HT-29 (cell line): ENCODE measurements at regions not wholly inside any gene's neighbourhood (a gene's known extent, or its start where the extent isn't known, plus 50 kb on each side); places are given as distances from the start of the nearest gene placed in this dataset.

ENCODE experiments used
- DNase-seq: peaks from one replicate; pipeline ENCODE4 v3.0.0-alpha.2; 2015; ENCODE audit warnings: low spot score

DNA sequence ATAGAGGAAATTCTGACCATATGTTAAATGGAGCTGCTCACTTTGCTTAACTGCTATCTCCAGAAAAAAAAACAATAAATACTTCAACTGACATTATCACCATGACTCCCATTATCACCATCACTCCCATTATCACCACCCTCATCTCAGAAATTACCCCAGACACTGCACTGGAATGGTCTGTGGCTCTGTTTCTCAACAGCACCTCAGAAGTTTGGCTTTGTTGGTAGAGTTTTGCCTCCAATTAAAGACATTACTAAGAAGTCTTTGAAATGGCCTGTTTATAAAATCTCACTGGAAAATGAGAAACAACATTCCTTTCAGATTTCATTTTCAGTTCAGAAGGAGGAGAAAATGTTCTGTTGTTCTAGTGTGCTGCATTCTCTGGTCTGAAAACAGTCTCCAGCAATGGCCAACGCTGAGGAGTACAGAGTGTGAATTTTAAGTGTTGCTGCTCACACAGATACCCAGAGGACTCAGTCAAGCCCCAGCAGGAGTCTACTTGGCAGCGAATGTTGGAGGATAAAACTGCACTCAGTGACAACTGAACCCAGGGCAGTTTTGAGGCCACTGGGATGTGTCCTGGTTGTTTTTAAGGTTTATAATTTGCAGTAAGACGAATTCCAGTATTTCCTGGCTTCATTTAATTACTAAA, 364.5 kb upstream of the CDH2 start:
- no peak for DNase-seq

DNA sequence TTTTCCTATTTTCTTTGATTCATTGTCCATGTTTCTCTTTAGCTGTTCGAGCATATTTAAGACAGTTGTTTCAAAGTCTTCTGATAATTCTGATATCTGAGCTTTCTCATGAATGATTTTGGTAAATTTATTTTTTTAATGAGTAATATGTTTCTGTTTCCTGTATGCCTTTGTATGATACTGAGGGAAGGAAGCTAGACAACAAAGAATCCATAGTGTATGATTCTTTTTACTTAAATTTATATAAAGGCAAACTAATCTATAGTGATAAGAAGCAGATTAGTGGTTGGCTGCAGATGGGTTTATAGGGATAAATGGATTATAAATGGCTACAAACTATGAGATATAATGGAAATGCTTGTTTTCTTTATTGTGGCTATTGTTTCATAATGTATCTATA, 352.7 kb upstream of the CDH2 start:
- DNase-seq = no peak

DNA sequence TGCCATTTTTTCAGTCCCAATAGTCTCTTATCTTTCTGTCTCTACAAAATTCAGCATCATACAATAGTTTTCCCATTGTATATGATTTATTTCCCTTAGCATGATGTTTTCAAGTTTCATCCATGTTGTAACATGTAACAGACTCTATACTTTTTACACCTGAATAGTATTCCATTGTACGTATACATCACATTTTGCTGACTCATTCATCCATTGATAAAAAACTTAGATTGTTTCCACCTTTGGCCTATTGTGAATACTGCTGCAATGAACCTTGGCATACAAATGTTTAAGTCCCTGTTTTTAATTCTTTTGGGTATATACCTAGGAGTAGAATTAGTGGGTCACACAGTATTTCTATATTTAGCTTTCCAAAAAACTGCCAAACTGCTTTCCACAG, 349.3 kb upstream of the CDH2 start:
- DNase-seq = no peak

DNA sequence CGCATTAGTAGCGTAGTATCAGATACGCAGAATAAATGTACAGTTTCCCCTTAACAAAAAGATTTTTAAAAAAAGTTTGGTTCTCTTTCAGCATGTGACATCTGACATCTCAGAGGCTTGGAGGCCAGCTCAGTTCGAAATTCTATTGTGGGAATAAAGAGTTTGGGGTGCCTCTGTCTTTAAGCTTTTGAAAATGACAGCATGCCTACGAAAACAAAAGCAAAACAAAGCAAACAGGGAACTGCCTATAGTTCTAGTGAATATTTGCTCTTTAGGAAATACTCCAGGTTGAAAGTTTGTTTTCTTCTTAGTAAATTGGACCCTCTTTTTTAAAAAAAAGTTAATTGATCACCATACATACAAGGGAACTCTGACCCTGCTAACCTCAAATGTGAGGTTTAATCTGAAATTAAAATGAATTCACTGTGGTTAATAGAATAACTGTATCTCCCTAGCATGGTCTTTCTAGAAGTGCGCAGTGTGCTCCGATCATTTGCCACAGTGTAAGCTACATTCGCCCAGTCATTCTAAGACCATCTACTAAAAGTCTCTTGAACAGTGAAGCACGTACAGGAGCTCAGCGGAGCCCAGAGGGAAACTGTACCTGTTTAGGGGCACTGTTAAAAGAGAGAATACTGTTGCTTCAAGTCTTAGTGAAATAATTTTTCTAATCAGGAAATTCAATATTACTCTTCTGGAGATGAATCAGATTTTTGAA, 347.0 kb upstream of the CDH2 start:
- DNase-seq = no peak

DNA sequence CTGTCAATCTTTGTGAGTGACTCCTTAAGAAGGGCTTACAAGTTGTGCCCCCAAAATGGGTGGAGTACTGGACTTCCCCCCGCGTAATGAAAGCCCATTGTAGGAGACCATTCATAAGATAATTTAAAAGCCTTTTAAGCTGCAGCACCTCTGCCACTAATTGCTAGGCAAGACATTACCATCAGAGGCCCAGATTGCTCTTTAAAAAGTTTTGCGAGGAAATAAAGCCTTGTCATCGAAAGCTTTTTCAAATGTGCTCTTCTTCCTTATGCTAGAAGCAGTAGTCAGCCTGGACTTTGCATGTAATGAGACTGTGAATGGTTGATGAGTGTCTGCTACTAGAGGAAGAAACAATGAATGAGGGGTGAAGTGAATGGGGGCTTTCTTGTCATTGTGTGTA, 345.3 kb upstream of the CDH2 start:
- no peak for DNase-seq

DNA sequence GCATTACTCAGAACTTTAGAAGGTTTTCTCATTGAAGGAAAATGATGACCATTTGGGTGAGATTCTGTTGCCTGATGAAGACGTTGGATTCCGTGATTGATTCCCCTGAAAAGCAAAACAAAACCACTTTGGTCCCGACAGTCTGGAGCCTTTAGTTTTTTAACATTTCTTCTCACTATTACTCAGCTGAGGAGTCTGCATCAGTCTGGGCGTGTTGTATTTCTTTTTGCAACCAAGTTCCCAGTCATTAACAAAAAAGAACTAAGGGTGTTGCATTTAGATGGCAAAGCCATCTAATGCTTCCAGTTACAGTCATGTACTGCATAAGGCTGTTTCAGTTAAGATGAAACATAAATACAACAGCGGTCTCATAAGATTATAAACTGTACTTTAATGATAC, 343.1 kb upstream of the CDH2 start:
- DNase-seq = no peak

DNA sequence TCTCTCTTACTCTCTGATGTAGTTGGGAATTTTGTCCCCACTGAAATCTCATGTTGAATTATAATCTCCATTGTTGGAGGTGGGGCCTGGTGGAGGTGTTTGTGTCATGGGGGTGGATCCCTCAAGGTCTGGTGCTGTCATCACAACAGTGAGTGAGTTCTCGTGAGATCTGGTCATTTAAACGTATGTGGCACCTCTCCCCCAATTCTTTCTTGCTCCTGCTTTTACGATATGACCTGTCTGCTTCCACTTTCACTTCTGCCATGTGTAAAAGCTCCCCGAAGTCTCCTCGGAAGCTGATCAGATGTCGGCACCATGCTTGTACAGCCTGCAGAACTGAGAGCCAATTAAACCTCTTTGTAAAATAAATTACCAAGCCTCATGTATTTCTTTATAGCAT, 337.8 kb upstream of the CDH2 start:
- DNase-seq = no peak

DNA sequence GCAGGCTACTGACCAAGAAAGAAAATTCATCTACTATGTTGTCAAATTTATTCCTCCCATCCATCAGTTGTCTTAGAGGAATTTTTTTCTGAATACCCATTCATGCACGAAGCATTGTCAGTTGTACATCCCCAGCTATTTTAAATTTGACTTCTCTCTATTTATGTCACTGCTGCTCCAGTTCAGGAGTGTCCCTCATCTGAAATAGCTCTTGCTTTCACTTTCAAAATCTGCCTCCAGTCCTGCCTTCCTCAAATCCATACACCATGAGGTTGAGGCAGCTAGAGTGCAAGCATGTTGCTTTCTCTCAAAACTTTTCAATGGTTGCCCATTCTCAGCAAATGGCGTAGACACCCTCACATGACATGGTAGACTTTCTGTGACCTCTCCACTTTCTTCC, 335.4 kb upstream of the CDH2 start:
- no peak for DNase-seq

DNA sequence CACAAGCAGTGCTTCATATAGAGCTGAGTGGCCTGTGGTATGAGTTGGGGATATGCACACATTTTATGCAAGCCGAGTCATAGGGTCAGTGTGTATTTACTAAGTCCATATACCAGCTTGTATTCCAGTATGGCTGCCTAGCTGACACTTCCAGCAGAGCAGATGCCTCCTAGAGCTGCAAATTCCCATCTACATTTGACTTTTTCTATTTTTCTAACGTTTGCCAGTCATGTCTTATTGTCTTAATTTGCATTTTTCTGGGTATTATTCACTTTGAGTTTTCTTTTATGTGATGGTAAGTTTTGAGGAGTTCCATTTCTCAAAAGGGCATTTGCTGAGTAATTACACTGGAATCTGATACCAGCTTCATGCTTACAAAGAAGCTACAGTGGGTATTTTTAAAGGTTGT, 334.5 kb upstream of the CDH2 start:
- DNase-seq = no peak

DNA sequence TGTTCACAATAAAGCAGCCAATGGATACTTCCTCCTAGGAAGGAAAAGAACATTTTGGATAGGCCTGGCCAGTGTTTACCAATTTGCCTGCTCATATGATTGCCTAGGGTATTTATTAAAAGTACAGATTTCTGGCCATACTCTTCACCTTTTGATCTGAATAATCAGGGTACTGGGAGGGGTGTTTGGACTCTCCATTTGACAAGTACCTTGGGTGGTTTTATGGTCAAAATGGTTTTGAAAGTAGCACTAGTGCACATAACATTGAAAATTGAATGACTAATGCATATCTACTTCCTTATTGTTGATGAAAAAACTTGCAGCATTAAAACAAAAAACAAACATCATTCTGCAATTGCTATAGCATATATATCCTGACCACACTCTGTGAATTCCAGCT, 333.3 kb upstream of the CDH2 start:
- no peak for DNase-seq

DNA sequence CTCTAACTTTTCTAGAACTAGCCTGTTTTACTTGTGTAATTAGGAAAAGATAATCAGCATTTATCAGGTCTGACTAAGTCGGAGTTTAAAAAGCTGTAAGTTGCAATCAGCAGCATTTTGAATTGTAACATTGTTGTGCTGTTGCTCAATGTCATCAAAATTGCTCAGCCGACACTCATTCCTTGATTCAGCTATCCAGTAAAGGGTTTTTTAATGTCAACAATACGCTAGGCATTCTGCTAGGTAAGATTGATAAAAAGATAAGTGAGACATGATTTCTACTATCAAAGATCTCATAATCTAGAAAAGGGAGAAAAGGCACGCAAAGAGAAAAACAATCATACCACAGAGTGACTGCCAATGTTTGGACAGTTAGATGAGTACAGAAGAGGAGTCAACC, 327.1 kb upstream of the CDH2 start:
- DNase-seq = no peak

DNA sequence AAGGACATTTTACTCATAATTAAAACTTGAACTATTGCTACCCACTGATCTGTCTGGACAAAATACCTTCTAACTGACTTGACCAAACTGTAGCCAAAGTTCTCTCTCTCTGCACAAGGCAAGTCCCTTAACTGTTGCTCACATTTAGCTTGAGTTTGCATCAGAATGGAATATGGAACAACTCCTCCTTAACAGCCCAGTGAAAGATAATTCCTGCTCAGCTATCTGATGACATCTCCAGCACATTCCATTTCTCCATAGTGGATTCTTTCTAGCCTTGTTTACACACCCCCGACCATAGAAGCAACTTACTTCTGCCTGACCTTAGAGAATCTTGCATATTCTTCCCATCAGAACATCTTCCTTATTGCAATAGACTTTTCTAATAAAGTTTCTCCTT, 317.2 kb upstream of the CDH2 start:
- DNase-seq = no peak

DNA sequence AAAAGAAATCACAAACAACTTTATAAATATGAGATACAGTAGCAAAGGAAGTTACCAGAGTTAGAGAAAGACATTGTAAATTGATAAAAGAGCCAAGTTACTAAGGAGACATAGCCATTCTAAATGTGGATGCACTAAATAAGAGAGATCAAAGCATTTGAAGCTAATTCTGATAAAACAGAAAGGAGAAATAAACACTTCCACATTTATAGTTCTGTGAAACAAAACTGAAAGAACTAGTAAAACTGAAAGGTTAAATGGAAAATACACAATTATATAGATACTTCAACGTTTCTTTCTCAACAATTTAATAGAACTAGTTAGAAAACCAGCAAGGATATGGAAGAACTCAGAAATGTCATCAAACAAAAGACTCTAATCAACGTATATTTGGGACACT, 309.0 kb upstream of the CDH2 start:
- no peak for DNase-seq

DNA sequence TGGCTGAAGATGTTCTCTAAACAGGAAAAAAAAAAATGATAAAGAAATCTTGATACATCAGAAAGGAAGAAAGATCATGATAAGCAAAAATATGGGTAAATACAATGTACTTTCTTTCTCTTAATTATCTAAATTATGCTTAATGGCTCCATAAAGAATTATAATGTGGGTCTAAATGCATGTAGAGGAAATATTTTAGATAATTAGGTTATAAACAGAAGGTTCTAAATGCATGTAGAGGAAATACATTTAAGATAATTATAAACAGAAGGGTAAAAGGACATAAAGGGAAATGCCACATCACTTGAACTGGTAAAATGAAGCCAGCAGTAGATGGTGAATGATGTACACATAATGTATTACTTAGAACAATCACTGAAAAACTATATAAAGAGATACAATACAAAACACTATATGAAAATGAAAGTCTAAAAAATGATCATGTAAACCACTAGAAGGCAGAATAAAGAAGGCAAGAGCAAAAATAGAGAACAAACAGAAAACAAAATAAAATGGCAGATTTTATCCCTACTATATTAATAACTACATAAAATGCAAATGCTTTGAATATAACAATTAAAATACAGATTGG, 308.4 kb upstream of the CDH2 start:
- no peak for DNase-seq

DNA sequence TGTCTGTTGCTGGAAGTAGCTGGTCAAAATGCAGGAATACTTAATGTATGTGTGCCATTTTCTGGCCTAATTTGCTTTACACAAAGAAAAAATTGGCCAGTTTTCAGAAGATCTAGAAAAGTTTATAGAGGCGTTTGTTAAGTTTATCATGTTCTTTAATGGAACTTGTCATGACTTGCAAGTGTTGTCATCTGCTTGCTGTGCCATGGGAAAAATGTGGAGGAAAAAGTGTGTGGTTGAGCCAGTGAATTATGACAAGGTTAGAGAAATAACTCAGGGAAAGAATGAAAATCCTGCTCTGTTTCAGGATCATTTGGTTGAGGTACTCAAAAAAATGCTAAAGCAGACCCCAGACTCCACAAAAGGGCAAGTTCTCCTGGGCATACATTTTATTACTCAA, 301.6 kb upstream of the CDH2 start:
- no peak for DNase-seq

DNA sequence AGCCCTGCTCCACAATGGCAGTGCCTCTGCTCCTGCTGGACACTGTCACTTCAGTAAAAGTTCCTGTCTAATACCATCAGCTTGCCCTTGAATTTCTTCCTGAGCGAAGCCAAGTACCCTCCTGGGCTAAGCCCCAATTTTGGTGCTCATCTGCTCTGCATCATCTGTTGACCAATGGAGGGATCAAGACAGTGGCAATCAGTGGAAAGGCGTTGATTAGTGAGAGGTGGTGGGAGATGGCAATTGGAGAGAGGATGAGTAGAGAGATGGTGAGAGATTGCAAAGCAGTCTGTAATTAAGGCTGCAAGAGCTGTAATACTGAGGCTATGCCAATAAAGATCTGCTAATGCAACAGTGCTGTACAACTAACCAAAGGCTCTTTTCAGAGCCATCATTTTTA, 299.4 kb upstream of the CDH2 start:
- no peak for DNase-seq

DNA sequence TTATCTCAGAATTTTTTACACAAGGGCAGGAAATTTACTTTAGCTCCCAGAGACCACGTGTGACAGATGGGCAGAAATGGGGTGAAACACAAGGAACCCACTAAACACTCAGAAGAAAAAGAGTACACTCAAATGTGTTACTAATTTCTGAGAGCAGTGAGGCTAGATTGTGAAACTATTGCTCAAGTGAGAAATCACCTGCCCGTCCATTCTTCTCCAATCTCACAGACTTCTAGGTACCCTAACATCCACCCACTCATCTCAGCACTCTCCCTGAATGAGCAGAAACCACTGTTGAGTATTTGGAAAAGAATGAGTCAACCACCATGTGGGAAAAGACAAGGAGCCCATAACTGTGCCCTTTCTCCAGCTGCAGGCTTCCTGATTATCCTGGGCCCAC, 293.0 kb upstream of the CDH2 start:
- no peak for DNase-seq

DNA sequence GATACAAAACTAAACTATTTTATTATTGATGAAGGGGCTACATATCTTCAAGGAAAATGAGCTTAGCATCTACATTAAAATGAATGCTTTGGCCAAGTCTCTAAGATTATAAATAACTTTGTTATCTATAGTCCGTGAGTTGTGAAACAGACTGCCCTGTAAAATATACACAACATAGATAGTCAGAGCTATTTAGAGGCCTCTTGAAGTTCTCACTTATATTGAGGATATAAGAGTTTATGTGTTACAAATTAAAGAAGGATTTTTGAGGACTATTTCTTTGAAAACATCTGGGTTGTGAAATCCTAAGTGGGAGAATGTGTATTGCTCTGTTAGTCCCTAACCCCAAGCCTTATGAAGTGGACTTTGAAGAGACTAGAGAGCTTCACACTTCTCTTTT, 292.0 kb upstream of the CDH2 start:
- DNase-seq = no peak

DNA sequence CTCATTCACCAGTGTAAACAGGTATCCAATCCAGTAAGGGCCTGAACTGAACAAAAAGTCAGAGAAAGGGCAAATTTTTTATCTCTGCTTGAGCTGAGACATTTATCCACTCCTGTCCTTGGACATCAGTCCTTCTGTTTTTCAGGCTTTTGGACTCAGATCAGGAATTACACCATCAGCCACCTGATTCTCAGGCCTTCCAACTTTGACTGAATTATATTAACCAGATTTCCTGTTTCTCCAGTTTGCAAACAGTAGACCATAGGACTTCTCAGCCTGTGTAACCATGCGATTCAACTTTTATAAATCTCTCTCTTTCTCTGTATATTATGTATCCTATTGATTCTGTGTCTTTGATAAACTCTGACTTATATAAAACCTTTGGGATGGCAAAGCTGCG, 289.3 kb upstream of the CDH2 start:
- no peak for DNase-seq

DNA sequence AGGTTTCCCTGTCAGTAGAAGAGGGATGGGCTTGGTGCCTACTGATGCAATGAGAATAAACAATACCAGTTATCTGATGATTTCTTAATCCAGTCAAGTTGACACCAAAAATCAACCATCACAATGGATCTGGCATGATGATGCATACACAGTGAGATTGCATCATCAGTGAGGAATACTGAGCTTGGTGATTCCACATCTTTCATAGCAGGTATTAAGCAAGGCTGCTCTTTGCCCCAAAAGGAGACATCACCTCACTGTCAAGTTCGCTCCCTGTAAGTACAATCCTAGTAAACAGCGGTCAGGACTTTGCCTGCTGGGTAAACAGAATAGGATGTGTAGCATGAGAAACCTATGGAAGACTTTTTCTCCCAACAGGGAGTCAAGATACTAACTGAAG, 282.7 kb upstream of the CDH2 start:
- DNase-seq = no peak

DNA sequence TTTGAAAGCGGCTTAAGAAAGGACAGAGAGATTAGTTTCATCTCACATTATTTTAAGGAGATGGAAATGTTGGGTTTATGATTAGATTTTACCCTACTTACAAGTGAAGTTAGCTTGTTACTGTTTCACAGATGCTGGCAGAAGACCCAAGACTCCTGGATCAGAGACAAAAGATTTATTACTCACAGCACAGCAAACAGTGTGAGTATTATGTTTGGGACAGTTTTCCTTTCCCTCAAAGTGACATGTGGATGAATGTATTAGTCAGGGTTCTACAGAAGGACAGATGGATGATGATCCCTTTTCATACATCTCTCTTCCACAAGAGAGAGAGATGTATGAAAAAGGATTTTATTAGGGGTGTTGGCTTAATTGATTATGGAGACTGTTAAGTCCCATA, 281.8 kb upstream of the CDH2 start:
- DNase-seq = no peak

DNA sequence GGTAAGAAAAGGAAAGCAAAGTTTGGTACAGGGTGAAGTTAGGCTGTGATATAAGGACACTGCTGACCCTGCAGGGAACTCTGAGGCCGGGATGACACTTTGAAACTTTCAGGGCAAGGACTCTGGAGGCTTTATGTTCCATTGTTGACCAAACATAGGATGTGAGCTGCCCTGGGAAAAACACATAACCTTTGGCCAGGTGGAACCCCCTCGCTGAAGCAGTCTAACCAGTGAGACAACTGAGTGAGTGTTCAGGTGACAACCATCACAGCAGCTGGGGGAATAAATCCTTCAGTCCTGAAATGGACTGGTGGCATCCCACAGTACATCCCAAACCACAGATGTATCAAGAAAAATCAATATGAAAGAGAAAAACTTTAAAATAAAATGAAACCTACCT, 280.9 kb upstream of the CDH2 start:
- no peak for DNase-seq

DNA sequence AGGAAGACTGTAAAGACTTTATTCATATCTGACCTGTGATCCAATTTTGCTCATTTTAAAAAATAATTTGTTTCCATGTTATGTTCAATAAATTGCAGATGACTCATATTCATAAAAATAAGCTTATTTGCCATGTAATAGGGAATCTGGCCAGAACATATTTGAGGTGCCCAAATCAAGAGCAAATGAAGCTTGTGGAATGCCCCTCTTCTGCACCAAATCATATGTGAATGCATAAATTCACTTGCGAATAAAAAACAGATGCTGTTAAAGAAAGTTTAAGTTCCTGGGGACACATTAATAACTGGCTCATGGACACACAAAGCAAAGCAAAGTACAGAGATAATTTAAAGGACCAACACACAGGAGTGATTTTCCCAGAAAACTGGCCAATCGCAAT, 279.0 kb upstream of the CDH2 start:
- DNase-seq = no peak

DNA sequence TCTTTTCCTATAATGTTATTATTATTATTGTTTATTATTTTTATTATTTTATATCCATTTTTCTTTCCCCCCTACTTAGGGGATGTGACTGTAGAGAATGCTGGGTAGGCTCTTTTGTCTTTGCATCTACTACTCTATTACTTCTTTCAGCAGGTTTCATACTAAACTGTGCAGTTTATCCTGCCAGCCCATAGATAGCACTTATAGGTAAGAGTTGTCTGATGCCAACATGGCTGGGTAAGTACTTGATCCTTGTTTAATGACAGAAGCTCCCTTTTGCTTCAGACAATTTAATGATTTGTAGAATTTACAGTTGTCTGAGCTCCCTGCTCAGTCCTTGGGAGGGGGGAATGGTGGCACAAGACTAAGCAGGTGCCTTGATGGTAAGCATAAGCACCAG, 262.9 kb upstream of the CDH2 start:
- DNase-seq = no peak
